ENCODE measurements at regions not wholly inside any gene's neighbourhood (a gene's known extent, or its start where the extent isn't known, plus 50 kb on each side); places are given as distances from the start of the nearest gene placed in this dataset.

- TF ChIP-seq, protein P1, sequence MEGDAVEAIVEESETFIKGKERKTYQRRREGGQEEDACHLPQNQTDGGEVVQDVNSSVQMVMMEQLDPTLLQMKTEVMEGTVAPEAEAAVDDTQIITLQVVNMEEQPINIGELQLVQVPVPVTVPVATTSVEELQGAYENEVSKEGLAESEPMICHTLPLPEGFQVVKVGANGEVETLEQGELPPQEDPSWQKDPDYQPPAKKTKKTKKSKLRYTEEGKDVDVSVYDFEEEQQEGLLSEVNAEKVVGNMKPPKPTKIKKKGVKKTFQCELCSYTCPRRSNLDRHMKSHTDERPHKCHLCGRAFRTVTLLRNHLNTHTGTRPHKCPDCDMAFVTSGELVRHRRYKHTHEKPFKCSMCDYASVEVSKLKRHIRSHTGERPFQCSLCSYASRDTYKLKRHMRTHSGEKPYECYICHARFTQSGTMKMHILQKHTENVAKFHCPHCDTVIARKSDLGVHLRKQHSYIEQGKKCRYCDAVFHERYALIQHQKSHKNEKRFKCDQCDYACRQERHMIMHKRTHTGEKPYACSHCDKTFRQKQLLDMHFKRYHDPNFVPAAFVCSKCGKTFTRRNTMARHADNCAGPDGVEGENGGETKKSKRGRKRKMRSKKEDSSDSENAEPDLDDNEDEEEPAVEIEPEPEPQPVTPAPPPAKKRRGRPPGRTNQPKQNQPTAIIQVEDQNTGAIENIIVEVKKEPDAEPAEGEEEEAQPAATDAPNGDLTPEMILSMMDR (IDR thresholded peaks at IDR 0.05) = no peak
- TF ChIP-seq POLR2A (IDR thresholded peaks at IDR 0.05) = no peak
Observed at GRCh38 chr7:35424440-35424839, 170.5 kb upstream of the TBX20 start.
